Activated T-helper 17 cell treated with anti-CD3 and anti-CD28 coated beads, Interleukin-2, amount 50 U/mL, for 72 hours (primary cell): ENCODE measurements at regions not wholly inside any gene's neighbourhood (a gene's known extent, or its start where the extent isn't known, plus 50 kb on each side); places are given as distances from the start of the nearest gene placed in this dataset.

Source experiments
- ATAC-seq: fragments of 150-1000 bp; cut with Tn5 transposase; replicated peaks from 2 replicates; pipeline ENCODE4 v1.10.0; 2021; ENCODE audit warnings: mild to moderate bottlenecking, moderate library complexity
- H3K27ac Mint-ChIP-seq: one replicate; pipeline ENCODE4 v1.8.0; 2022; ENCODE audit warnings: mixed read lengths
- H3K27me3 Mint-ChIP-seq: one replicate; pipeline ENCODE4 v1.8.0; 2022; ENCODE audit warnings: mixed read lengths
- H3K36me3 Mint-ChIP-seq: one replicate; pipeline ENCODE4 v1.8.0; 2022; ENCODE audit warnings: low read depth, mild to moderate bottlenecking, mixed read lengths
- H3K4me1 Mint-ChIP-seq: one replicate; pipeline ENCODE4 v1.8.0; 2022; ENCODE audit warnings: mixed read lengths
- H3K4me3 Mint-ChIP-seq: one replicate; pipeline ENCODE4 v1.8.0; 2022; ENCODE audit warnings: mild to moderate bottlenecking, mixed read lengths
- H3K9me3 Mint-ChIP-seq: one replicate; pipeline ENCODE4 v1.8.0; 2022; ENCODE audit warnings: mixed read lengths

DNA sequence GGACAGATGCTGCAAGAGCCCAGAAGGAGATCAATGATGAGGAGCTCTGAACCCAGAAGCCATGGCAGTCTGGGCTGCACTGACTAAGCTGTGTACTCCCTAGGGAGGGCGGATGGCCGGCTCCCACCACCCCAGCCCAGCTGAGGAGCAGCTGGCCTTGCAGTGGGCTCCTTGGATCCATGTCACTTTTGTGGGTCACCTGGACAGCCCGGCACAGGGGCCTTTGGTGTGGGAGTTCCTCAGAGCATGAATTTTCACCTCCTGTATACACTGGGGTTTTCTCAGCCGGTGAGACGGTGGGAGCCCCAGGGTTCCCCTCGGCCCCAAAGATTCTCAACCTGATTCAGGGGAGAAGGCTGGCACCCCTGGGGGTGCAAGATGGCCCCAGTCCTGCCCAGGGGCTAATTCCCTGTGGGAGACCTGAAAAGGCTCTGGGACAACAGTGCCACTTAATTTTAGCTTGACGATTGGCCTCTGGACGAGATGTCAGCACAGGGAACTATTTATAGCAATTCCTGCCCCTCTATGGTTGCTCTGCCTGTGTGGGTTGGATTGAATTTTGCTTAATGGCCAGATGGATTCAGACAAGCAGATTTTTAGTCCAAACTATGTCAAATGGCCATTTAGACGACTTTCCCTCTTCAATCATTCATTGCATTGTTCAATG, 121.6 kb upstream of the PMEPA1 start:
- H3K27me3 Mint-ChIP-seq = peaks cover 3% of the 10 kb centered on the region
- H3K36me3 Mint-ChIP-seq = no peaks in the 10 kb centered on the region
- H3K4me3 Mint-ChIP-seq = no peak overlapping the region
- no peak for ATAC-seq
- no peaks in the 10 kb centered on the region for H3K4me1 Mint-ChIP-seq
- H3K9me3 Mint-ChIP-seq = no peaks in the 10 kb centered on the region
- no peak overlapping the region for H3K27ac Mint-ChIP-seq

DNA sequence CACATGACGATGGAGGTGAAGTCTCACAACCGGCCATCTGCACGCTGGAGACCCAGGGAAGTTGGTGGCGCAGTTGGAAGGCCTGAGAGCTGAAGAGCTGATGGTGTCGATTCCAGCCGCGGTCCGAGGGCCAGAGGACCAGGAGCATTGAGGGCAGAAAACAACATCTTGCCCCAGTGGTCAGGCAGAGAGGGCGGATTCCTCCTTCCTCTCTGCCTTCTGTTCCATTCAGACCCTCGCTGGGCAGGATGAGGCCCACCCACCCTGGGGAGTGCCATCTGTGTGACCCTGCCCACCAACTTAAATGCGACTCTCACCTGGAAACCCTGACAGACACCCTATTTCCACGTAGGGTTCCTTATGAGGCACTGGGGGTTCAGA, 120.7 kb upstream of the PMEPA1 start:
- Mint-ChIP-seq H3K4me1 (no peaks in the 10 kb centered on the region), H3K27me3 (peaks cover 3% of the 10 kb centered on the region)

GRCh38 chr20:57829805-57830514, 120.1 kb upstream of the PMEPA1 start:
- no peak overlapping the region for H3K27ac Mint-ChIP-seq
- no peak overlapping the region for H3K4me3 Mint-ChIP-seq
- no peaks in the 10 kb centered on the region for H3K9me3 Mint-ChIP-seq
- ATAC-seq = no peak
- H3K36me3 Mint-ChIP-seq = no peaks in the 10 kb centered on the region
- H3K27me3 Mint-ChIP-seq = peaks cover 3% of the 10 kb centered on the region
- no peaks in the 10 kb centered on the region for H3K4me1 Mint-ChIP-seq

More for the DNA sequence above, 120.7 kb upstream of the PMEPA1 start:
- no peak overlapping the region for H3K27ac Mint-ChIP-seq
- no peak for ATAC-seq
- no peaks in the 10 kb centered on the region for H3K9me3 Mint-ChIP-seq
- H3K4me3 Mint-ChIP-seq = no peak overlapping the region
- H3K36me3 Mint-ChIP-seq = no peaks in the 10 kb centered on the region

GRCh38 chr20:57829336-57829735, 119.5 kb upstream of the PMEPA1 start:
- ATAC-seq = no peak
- H3K4me1 Mint-ChIP-seq = no peaks in the 10 kb centered on the region
- H3K9me3 Mint-ChIP-seq = no peaks in the 10 kb centered on the region
- H3K36me3 Mint-ChIP-seq = no peaks in the 10 kb centered on the region
- no peak overlapping the region for H3K4me3 Mint-ChIP-seq
- H3K27me3 Mint-ChIP-seq = peaks cover 3% of the 10 kb centered on the region
- no peak overlapping the region for H3K27ac Mint-ChIP-seq

DNA sequence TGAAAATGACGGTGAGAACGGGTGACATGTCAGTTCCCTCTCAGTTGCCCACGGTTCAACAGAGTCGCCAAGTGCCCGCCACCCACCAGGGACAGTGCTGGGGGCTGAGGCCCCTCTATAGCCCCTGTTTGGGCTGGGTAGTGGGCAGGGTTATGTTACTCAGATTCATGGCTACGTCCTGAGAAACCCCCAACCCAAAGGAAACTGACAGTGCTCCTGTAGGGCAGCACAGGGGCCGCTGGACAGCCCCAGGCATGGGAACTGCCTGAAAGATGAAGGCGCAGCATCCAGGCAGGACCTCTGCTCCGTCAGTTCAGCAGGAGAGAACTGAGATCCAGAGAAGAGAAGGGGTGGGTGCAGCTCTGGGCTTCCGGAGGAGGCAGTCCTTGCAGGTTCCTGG, 118.9 kb upstream of the PMEPA1 start:
- peaks cover 3% of the 10 kb centered on the region for H3K27me3 Mint-ChIP-seq
- H3K9me3 Mint-ChIP-seq = no peaks in the 10 kb centered on the region
- no peak overlapping the region for H3K27ac Mint-ChIP-seq
- H3K4me3 Mint-ChIP-seq = no peak overlapping the region
- ATAC-seq = no peak
- H3K4me1 Mint-ChIP-seq = no peaks in the 10 kb centered on the region
- H3K36me3 Mint-ChIP-seq = no peaks in the 10 kb centered on the region

DNA sequence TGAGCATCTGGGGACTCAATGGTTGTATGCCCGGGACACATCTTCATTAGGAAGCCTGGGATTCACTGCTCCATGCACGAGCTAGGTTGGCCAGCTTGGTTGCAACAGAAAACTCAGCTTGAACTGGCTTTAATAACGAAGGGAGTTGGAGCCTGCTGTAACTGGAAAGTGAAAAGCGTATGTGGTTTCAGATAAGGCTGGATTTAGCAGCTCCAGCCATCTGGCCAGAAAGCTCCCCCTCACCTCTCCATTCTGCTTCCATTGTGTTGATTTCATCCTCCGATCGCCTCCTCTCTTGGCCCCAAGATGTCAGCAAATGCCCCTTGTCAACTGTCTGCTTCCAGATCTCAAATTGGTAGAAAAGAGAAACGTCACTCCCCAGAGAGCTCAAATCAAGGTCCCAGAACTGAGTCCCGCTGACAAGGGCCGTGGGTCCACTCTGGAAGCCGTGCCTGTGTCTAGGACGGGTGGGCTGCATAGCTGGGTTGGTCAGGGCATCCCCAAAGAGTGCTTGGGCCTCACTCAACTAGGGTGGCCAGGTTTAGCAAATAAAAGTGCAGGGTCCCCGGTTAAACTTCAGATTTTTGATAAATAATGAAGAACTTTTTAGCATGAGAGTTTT, 117.0 kb upstream of the PMEPA1 start:
- Mint-ChIP-seq H3K9me3 (no peaks in the 10 kb centered on the region), H3K4me3 (no peak overlapping the region), H3K4me1 (no peaks in the 10 kb centered on the region), H3K27ac (no peak overlapping the region), H3K36me3 (no peaks in the 10 kb centered on the region), H3K27me3 (peaks cover 10% of the 10 kb centered on the region)
- ATAC-seq = no peak

DNA sequence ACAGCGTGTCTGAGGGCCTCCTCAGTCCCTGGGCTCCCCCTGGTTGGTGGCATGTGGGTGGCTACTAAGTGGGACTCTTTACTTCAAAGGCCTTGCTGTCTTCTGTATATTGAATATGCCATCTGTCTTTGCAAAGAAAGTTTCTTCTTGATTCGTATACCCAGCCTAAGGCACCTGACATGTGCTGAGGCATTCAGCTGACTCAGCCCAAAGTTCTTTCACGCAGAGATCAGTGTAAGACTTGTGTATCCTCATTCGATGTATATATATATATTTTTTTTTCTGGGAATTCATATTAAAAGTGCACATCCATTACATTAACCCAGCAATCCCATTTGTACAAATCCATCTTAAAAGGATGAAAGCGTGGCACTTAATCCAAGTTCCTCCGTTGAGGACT, 115.1 kb upstream of the PMEPA1 start:
- Mint-ChIP-seq H3K9me3 (no peaks in the 10 kb centered on the region), H3K4me3 (no peak overlapping the region), H3K27me3 (peaks cover 13% of the 10 kb centered on the region), H3K27ac (no peak overlapping the region), H3K4me1 (no peaks in the 10 kb centered on the region), H3K36me3 (no peaks in the 10 kb centered on the region)
- ATAC-seq = no peak

- H3K4me3 Mint-ChIP-seq = no peak overlapping the region
- no peaks in the 10 kb centered on the region for H3K4me1 Mint-ChIP-seq
- no peak overlapping the region for H3K27ac Mint-ChIP-seq
- ATAC-seq = no peak
- peaks cover 16% of the 10 kb centered on the region for H3K27me3 Mint-ChIP-seq
- H3K36me3 Mint-ChIP-seq = no peaks in the 10 kb centered on the region
- no peaks in the 10 kb centered on the region for H3K9me3 Mint-ChIP-seq
Measured at GRCh38 chr20:57821935-57822334, 112.1 kb upstream of the PMEPA1 start.

- Mint-ChIP-seq H3K36me3 (no peaks in the 10 kb centered on the region), H3K27ac (no peak overlapping the region), H3K4me3 (no peak overlapping the region), H3K9me3 (no peaks in the 10 kb centered on the region), H3K27me3 (peaks cover 14% of the 10 kb centered on the region), H3K4me1 (no peaks in the 10 kb centered on the region)
- ATAC-seq = no peak
Measured at GRCh38 chr20:57819691-57820380, 110.0 kb upstream of the PMEPA1 start.

DNA sequence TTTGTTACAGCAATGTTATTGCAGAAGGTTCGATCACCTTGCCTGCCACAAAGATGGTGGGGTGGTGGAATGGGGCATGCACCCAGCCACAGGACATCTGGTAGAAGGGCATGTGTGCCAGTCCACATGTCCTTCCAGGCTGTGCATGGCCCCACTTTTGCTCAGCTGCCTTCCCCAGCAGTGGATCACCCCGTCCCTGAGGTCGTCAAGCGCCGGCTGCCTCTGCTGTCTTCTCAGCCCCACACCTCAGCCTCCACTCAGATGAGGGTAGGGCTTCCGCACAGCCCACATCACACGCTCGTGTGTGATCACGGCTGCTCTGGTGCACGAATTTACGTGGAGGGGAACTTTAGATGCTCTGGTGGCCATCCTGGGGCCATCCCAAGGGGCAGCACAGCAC, 109.5 kb upstream of the PMEPA1 start:
- no peak overlapping the region for H3K27ac Mint-ChIP-seq
- H3K27me3 Mint-ChIP-seq = peaks cover 18% of the 10 kb centered on the region
- H3K4me1 Mint-ChIP-seq = no peaks in the 10 kb centered on the region
- no peaks in the 10 kb centered on the region for H3K9me3 Mint-ChIP-seq
- no peak for ATAC-seq
- no peaks in the 10 kb centered on the region for H3K36me3 Mint-ChIP-seq
- H3K4me3 Mint-ChIP-seq = no peak overlapping the region

GRCh38 chr20:57818418-57819181, 108.8 kb upstream of the PMEPA1 start:
- H3K27ac Mint-ChIP-seq = no peak overlapping the region
- H3K27me3 Mint-ChIP-seq = peaks cover 20% of the 10 kb centered on the region
- no peaks in the 10 kb centered on the region for H3K36me3 Mint-ChIP-seq
- ATAC-seq = no peak
- no peak overlapping the region for H3K4me3 Mint-ChIP-seq
- no peaks in the 10 kb centered on the region for H3K4me1 Mint-ChIP-seq
- H3K9me3 Mint-ChIP-seq = no peaks in the 10 kb centered on the region

GRCh38 chr20:57815405-57815804, 105.6 kb upstream of the PMEPA1 start:
- no peak for ATAC-seq
- Mint-ChIP-seq H3K4me1 (no peaks in the 10 kb centered on the region), H3K36me3 (no peaks in the 10 kb centered on the region), H3K27ac (no peak overlapping the region), H3K27me3 (peaks cover 17% of the 10 kb centered on the region), H3K4me3 (no peak overlapping the region), H3K9me3 (no peaks in the 10 kb centered on the region)

DNA sequence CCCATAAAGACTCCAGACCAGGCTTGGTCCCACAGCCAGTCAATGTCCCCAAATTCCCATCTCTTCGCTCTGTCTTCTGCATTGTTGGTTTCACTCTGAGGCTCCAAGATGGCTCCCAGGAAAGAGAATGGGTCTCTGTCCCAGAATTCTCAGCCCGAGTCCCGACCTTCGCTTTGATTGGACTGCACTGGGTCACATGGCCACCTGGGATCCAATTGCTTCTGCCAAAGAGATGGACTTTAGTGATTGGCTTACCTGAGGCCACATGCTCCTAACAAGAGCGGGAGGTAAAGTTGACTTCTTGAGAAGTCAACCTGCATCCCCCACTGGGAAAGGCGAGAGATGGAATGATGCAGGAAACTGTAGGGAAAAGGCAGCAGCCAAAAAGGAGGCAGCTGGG, 104.7 kb upstream of the PMEPA1 start:
- H3K27me3 Mint-ChIP-seq = peaks cover 17% of the 10 kb centered on the region
- no peaks in the 10 kb centered on the region for H3K4me1 Mint-ChIP-seq
- H3K9me3 Mint-ChIP-seq = no peaks in the 10 kb centered on the region
- ATAC-seq = no peak
- H3K4me3 Mint-ChIP-seq = no peak overlapping the region
- H3K36me3 Mint-ChIP-seq = no peaks in the 10 kb centered on the region
- H3K27ac Mint-ChIP-seq = no peak overlapping the region

DNA sequence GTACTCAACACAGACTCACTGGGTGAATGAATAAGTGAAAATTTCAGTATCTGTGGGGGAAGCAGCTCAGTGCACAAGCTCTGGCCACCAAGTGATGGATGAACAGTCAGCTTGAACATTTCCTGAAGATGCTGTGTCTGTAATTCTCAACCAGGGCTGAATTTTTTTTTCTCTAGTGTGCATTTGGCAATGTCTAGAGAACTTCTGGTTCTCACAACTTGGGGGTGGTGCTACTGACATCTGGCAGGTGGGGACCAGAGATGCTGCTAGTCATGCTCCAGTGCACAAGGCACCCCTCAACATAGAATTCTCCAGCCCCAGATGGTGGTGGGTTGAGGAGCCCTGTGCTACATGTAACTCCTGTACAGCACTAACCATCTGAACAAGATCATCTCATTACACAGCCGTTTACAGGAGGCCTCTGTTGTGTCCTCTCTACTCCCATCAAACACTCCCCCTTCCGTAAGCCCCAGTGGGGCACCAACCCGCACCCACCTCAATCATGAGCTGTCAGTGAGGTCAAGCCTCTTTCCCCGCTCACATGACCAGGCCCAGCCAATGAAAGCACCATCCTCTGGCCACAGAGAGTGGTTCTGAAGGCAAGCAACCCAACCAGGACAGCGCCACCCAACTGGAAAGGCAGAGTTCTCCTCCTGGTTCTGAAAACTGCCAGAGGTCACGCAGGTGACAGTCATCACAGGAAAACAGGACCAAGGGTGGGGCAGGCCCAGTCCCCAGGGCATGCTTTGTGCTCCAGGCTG, 103.9 kb upstream of the PMEPA1 start:
- Mint-ChIP-seq H3K4me1 (no peaks in the 10 kb centered on the region), H3K9me3 (no peaks in the 10 kb centered on the region), H3K27ac (no peak overlapping the region), H3K27me3 (peaks cover 17% of the 10 kb centered on the region), H3K36me3 (no peaks in the 10 kb centered on the region), H3K4me3 (no peak overlapping the region)
- no peak for ATAC-seq
